ENCODE measurements at regions not wholly inside any gene's neighbourhood (a gene's known extent, or its start where the extent isn't known, plus 50 kb on each side); places are given as distances from the start of the nearest gene placed in this dataset.
"Not testable (repeated sequence)": the region's sequence is repeated elsewhere in the genome, so short reads cannot be mapped to it uniquely, and the experiment has no call there.

GRCh38 chr3:184440151-184440550 lies 60.3 kb downstream of the CHRD start:
- no peak for DNase-seq

GRCh38 chr3:184441202-184441900 lies 61.5 kb downstream of the CHRD start:
- no peak for DNase-seq

- DNase-seq, result no peak
Observed at GRCh38 chr3:184443364-184443763, 63.5 kb downstream of the CHRD start.

GRCh38 chr3:184443831-184444230 lies 64.0 kb downstream of the CHRD start:
- DNase-seq, result no peak

GRCh38 chr3:184448321-184449160 lies 68.7 kb downstream of the CHRD start:
- DNase-seq, result no peak

GRCh38 chr3:184449161-184449515 lies 69.3 kb downstream of the CHRD start:
- DNase-seq, result no peak

- no peak for DNase-seq
Observed at GRCh38 chr3:184450547-184450946, 70.7 kb downstream of the CHRD start.

- DNase-seq, result no peak
Observed at GRCh38 chr3:184453296-184453695, 73.4 kb downstream of the CHRD start.

- no peak for DNase-seq
Observed at GRCh38 chr3:184455991-184456390, 76.1 kb downstream of the CHRD start.

- no peak for DNase-seq
Observed at GRCh38 chr3:184456476-184456875, 76.6 kb downstream of the CHRD start.

GRCh38 chr3:184457329-184457728 lies 77.5 kb downstream of the CHRD start:
- no peak for DNase-seq

GRCh38 chr3:184457784-184458377 lies 78.0 kb downstream of the CHRD start:
- DNase-seq, result not testable (repeated sequence)

- DNase-seq, result no peak
Observed at GRCh38 chr3:184459355-184459754, 79.5 kb downstream of the CHRD start.

GRCh38 chr3:184460276-184460675 lies 80.4 kb downstream of the CHRD start:
- no peak for DNase-seq

- DNase-seq, result no peak
Observed at GRCh38 chr3:184461219-184461618, 81.4 kb downstream of the CHRD start.

- no peak for DNase-seq
Observed at GRCh38 chr3:184465883-184466412, 86.1 kb downstream of the CHRD start.

GRCh38 chr3:184466413-184466960 lies 86.6 kb downstream of the CHRD start:
- no peak for DNase-seq

GRCh38 chr3:184467171-184467570 lies 87.3 kb downstream of the CHRD start:
- no peak for DNase-seq

GRCh38 chr3:184470551-184470950 lies 90.7 kb downstream of the CHRD start:
- DNase-seq, result no peak

- DNase-seq, result no peak
Observed at GRCh38 chr3:184471439-184471838, 90.1 kb upstream of the EPHB3 start.

- no peak for DNase-seq
Observed at GRCh38 chr3:184472723-184473428, 88.7 kb upstream of the EPHB3 start.

GRCh38 chr3:184474897-184475296 lies 86.7 kb upstream of the EPHB3 start:
- no peak for DNase-seq

- no peak for DNase-seq
Observed at GRCh38 chr3:184477940-184478339, 83.6 kb upstream of the EPHB3 start.
